Omental fat pad (tissue), 3 donors: ENCODE measurements at regions not wholly inside any gene's neighbourhood (a gene's known extent, or its start where the extent isn't known, plus 50 kb on each side); places are given as distances from the start of the nearest gene placed in this dataset.

Experiments
- ATAC-seq: fragments of 150-250 bp; one replicate; pipeline ENCODE4 v1.9.1; 2016; ENCODE audit warnings: mild to moderate bottlenecking, moderate library complexity; ENCODE audit not compliant: low FRiP score
- DNase-seq: peaks from one replicate; pipeline ENCODE4 v3.0.0-alpha.2; 2019; ENCODE audit warnings: low spot score
- CTCF ChIP-seq, 3 donors: fragments of 450-650 bp; IDR thresholded peaks; one replicate each; pipeline ENCODE4 v1.5.1; 2016 to 2017; ENCODE audit warnings: antibody characterized with exemption in 3 of 3, mild to moderate bottlenecking in 3 of 3, moderate library complexity in 2 of 3

- ATAC-seq: no peak
- no peak for DNase-seq
- TF ChIP-seq CTCF (IDR thresholded peaks at IDR 0.05): no peak
Measured at GRCh38 chr6:10219510-10219909, 195.4 kb downstream of the TFAP2A start.

GRCh38 chr6:10217111-10217510, 197.8 kb downstream of the TFAP2A start:
- TF ChIP-seq CTCF (IDR thresholded peaks at IDR 0.05): no peak
- DNase-seq: no peak
- no peak for ATAC-seq

GRCh38 chr6:10215326-10216110, 199.4 kb downstream of the TFAP2A start:
- no peak for ATAC-seq
- no peak for TF ChIP-seq CTCF (IDR thresholded peaks at IDR 0.05)

GRCh38 chr6:10210052-10210451, 204.8 kb downstream of the TFAP2A start:
- ATAC-seq: no peak
- TF ChIP-seq CTCF (IDR thresholded peaks at IDR 0.05): no peak
- DNase-seq: no peak

More at GRCh38 chr6:10215326-10216110, 199.4 kb downstream of the TFAP2A start:
- DNase-seq: no peak

GRCh38 chr6:10205892-10206291, 209.0 kb downstream of the TFAP2A start:
- TF ChIP-seq CTCF (IDR thresholded peaks at IDR 0.05): no peak
- DNase-seq: no peak

GRCh38 chr6:10205120-10205519, 209.8 kb downstream of the TFAP2A start:
- no peak for ATAC-seq
- DNase-seq: no peak

More at GRCh38 chr6:10205892-10206291, 209.0 kb downstream of the TFAP2A start:
- ATAC-seq: no peak

More at GRCh38 chr6:10205120-10205519, 209.8 kb downstream of the TFAP2A start:
- TF ChIP-seq CTCF (IDR thresholded peaks at IDR 0.05): no peak
